IPS-NIHi7 (cell line): ENCODE measurements at regions not wholly inside any gene's neighbourhood (a gene's known extent, or its start where the extent isn't known, plus 50 kb on each side); places are given as distances from the start of the nearest gene placed in this dataset.
"Not testable (repeated sequence)": the region's sequence is repeated elsewhere in the genome, so short reads cannot be mapped to it uniquely, and the experiment has no call there.

Experiments
- DNase-seq: peaks from one replicate; pipeline ENCODE4 v3.0.0; 2012; ENCODE audit warnings: mixed read lengths; ENCODE audit errors: extremely low spot score

DNA sequence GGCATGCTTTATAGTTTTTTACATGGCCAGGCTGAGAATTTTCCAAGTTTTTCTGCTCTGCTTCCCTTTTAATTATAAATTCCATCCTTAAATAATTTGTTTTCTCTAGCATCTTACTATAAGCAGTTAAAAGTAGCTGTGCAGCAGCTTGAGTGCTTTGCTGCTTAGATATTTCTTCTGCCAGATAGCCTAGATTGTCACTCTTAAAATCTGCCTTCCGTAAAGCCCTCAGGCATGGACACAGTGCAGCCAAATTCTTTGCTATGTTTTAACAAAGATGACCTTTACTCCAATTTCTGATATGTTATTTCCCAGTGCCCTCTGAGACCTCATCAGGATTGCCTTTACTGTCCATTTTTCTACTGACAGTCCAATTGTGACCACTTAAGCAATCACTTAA is 92.6 kb upstream of the SGK1 start:
- DNase-seq = no peak

DNA sequence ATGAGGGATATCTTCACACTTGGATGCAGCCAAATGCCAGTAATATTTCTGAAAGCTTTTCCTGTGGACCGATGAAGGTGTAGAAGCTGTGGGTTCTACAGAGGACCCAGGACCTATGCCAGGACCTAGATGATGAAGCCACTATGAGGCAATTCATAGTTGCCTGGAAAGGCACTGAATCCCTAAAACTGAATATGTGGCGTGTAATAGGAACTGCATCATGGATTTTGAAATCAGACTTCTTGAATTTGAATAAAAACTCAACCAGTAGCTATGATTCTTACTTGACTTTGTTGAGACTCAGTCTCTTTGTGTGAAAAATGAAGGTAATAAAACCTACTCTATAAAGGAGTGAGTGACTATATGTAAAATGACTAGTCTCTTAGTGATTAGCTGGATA is 89.9 kb upstream of the SGK1 start:
- DNase-seq = no peak

DNA sequence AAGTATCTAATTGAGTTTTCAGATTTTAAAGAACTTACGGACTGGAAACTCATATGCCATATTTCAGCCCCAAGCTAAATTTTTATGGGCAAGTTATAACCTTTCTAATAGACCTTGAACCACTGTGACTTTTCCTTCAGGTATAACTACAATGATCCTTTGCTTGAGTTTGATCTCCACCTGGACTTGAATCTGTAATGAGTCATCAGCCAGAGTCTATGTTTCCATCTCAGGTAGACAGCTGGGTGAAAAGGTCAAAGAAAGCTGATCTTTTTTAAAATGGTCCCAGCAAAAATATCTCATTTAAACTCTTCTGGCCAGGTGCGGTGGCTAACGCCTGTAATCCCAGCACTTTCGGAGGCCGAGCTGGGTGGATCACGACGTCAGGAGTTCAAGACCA is 88.4 kb upstream of the SGK1 start:
- no peak for DNase-seq

DNA sequence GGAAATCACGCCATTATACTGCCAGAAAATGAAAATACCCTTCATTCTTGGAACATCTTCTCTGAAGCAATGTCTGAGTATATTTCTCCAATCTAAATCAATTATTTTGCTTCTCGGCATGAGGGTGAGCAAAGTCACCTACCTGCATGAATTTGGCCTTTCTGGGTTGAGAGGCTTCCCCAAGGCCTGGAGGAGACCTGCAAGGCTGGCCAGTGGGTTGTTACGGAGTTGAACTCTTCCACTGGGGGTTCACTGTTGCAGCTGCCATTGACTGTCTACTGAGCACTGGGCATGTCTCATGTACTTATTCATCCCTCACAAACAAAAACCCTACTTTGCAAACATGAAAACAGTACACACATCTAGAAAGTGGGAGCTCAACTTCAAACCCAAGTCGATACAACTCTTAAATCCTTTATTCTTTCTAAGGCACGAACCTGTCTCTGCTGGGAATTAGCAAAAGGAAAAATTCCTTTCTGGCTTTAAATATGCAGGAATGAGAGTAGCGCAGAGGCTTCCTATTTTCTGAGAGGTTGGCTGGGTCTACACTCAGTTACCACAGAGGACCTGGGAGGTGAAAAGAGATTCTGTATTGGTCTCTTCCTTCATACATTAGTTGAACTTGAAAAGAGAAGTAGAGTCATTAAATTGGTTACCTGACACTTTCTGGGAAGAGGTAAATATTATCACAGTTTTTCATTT is 87.6 kb upstream of the SGK1 start:
- no peak for DNase-seq

DNA sequence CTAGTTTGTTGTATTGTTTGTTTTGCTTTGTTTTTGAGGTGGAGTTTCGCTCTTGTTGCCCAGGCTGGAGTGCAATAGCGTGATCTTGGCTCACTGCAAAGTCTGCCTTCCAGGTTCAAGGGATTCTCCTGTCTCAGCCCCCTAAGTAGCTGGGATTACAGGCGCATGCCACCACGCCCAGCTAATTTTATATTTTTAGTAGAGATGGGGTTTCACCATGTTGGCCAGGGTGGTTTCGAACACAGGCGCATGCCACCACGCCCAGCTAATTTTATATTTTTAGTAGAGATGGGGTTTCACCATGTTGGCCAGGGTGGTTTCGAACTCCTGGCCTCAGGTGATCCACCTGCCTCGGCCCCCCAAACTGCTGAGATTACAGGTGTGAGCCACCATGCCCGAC is 85.4 kb upstream of the SGK1 start:
- DNase-seq = not testable (repeated sequence)

DNA sequence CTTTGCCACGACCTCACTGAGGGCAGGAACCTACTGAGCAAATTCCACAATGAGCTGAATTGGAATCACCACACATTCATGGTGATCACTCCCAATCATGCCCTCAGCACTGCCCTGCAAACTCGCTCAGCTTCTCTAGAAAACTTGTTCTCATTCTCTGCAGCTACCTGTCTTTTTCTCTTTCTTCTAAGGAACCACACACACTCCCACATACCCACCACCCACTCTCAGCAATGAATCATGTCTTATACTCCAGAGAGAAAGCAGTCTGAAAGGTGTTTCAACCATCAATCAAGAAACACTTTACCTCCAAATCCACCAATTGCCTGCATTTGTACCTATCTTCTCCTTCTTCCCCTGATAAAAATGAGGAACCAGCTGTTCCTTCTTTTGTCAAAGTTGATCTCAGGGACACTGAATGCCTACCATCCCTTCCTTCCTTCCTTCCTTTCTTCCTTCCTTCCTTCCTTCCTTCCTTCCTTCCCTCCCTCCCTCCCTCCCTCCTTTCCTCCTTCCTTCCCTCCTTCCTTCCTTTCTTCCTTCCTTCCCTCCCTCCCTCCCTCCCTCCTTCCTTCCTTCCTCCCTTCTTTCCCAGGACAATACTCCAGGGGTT is 84.6 kb upstream of the SGK1 start:
- DNase-seq = no peak

DNA sequence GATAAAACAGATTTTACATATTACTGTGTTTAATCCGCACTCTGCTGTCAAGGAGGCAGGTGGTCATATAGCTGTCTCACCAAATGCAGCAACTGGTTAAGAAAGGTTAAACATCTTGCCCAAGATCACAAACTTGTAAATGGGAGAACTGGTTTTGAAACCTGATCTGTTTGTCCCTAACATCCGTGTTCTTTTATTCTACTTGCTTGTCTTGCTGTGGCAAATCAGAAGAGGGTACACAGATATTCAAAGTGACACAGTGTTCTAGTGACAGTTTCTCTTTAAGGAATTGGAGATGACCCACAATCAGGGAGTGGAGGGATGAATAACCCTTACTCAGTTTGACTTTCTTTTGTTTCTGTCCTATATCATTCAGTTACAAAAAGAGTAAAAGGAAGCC is 83.0 kb upstream of the SGK1 start:
- DNase-seq = no peak

DNA sequence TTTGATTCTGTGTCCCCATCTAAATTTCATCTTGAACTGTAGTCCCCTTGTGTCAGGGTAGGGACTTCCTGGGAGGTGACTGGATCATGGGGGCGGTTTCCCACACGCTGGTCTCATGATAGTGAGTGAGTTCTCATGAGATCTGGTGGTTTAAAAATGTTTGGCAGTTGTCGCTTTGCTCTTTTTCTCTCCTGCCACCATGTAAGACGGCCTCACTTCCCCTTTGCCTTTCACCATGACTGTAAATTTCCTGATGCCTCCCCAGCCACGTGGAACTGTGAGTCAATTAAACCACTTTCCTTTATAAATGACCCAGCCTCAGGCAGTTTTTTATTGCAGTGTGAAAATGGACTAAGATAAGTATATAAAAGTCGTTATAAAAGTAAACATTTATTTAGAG is 80.5 kb upstream of the SGK1 start:
- DNase-seq = no peak

DNA sequence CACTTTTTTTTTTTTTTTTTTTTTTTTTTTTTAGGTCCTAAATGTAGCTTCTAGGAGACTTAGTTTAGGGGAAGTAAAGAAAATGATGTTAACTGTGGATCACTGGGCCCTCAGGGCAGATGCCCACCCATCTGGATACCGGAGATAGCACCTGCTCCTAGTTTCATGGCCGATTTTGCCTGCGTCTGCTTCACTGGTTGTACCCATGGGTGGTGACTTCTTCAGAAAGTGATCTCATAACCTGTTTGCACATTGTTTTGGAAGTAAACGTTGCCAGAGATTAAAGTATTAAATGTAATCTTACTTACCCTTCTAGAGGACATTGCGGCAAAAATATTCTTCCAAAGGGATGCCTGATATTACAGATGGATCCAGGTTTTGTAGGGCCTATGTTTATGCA is 79.8 kb upstream of the SGK1 start:
- DNase-seq = no peak

DNA sequence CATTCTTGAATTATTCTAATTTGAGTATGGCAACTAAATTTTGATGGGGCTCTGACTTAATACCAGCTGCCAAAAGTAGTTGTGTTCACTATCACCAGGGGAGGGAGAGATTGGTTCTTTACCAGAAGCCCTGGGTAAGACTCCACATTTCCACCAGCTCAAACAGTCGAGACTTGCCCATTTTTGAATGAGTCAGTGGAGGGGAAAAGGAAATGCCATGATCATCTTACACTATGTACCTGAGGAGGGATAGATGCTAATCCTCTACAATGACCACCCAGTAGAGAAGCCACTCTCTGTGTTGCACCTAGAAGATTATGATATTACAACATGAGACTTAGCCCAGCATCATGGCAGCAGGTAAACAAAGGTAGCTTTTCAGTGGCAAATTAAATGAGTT is 77.0 kb upstream of the SGK1 start:
- DNase-seq = no peak

DNA sequence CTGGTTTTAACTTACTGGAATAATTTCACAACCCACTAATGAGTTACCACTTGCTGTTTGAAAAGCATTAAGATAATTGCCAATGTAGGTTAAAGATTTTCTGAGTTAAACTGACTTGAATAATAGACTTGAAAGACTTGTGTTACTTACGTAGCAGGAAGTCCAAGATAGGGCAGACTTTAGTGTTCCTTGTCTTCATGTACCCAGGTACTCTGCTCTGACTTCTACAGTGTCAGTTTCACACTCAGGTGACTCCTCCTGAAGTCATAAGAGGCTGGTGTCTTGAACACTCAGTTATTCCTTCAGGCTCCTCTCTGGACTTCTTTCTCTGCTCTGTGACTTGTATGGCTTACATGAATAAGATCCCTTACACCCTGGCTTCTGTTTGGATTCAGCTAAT is 76.3 kb upstream of the SGK1 start:
- DNase-seq = no peak

DNA sequence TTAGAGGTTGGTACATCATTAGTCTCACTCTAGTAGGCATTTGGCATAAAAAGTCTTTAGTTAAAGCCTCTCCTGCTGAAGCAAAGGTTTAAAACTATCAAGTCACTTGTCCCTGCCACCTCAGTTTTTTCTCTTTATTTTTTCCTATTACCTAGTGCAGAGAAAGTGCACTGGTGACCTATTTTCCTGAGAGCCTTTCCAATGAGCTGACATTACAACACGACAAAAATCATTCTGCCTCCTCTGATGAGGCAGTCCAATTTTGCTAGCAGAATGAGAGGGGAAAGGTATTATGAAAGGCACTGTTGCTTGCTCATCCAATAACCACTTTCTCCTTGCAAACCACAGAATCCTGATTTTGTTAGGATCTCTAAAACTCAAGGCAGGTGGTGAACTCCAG is 73.3 kb upstream of the SGK1 start:
- no peak for DNase-seq

DNA sequence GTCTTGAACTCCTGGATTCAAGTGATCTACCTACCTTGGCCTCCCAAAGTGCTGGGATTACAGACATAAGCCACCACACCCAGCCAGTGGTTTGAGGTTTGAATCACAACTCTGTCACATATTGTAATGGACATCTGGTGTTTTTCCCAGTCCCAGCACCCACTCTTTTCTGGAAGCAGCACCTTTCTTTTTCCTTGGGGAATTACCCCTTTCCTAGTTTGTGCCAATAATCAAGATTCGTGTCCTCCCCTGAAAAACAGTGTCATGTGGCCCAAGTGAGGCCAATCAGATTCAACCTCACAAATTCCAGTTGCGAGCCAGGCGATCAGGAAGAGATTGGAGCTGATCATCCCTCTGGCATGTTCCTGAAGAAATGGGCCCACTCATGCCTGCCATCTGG is 71.7 kb upstream of the SGK1 start:
- no peak for DNase-seq

DNA sequence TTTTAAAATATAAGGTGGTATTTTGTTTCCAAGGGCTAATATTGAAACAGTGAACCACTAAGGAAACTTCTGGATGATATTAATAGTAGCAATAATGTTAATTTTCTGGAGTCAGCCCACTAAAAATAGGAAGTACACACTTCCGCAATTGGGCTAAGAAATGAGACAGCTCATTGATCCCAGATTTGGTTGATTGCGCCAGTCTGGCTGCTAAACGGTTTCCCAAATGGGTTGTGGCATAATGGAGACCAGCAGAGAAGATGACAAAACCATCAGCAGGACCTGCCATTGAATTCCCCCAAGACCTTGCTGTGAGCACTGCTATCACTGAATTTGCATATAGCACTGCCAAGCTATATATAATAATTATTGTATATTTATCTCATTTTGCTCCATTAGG is 71.2 kb upstream of the SGK1 start:
- DNase-seq = no peak

DNA sequence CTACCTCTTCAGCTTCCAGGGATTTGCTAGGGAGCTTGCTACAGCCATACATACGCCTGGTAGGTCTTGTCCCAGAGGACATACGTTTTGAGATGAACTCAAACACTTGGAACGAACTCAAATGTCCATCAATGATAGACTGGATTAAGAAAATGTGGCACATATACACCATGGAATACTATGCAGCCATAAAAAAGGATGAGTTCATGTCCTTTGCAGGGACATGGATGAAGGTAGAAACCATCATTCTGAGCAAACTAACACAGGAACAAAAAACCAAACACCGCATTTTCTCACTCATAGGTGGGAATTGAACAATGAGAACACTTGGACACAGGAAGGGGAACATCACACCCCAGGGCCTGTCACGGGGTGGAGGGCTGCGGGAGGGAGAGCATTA is 68.6 kb upstream of the SGK1 start:
- not testable (repeated sequence) for DNase-seq

DNA sequence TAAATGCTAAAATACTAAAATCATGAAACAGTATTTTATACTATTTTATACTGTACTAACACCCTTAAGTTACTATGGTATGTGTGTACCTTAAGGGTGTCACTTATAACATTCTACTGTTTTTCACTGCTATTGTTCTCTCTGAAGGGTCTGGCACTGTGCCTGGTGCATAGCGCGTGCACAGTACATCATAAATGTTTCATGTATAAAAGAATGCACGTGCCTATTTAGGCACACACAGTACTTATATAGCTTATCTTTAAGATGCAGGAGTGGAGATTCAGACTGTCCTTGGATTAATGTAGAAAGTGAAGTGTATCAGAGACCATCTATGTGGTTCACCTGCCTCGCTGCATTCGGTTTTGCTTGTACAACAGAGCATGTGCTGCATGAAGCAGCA is 64.0 kb upstream of the SGK1 start:
- no peak for DNase-seq

DNA sequence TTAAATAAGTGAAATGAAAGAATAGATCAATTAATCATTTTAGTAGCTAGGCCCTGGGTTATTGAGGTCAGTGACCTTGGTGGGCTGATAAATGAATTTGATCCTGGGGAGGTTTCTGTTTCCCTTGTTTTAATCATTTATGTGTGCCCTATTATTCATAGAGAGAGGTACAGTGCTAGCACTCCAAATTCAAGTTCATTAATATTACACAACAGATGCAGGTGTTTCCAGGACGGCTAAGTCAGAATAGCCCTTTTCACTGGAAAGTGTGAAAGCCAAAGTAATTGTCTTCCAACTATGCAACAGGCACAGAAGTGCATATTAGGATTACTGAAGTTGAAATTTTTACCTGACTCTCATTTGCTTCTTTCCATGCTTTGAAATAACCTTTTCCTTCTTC is 61.7 kb upstream of the SGK1 start:
- DNase-seq = no peak

DNA sequence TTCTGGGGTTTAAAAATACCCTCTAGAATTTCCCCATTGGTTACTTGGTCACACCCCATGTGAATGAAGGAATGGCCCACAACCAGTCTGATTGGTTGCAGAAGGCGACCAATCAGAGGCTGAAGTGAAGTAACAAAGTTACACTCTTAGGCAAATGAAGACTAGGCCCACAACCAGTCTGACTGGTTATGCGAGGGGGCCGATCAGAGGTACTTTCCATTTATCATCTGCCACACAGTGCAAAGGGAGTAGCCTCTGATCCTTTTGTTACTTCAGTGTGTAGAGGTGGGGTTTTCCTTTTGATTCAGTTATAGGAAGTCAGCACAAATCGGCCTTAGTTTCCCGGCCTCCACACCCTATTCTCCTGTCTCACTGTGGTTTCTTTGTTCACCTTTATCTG is 61.2 kb upstream of the SGK1 start:
- peak; percentile 37 for DNase-seq

DNA sequence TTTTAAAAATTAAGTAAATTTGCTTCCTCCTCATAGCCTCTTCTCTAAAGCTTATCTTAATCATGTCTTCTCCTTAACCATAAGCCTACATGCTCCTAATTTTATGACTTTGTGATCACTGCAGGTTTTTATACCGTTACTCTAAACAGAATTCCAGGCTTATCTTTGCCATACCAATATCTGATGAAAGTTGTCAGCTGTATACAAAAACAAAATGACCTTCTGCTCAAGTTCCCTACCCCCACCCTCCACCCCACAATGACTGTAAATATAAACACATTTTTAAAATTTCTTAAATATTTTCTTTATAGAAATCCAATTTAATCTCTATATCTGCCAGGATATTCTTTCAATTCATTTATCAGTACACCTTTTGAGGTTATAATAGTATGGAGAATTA is 60.5 kb upstream of the SGK1 start:
- no peak for DNase-seq

DNA sequence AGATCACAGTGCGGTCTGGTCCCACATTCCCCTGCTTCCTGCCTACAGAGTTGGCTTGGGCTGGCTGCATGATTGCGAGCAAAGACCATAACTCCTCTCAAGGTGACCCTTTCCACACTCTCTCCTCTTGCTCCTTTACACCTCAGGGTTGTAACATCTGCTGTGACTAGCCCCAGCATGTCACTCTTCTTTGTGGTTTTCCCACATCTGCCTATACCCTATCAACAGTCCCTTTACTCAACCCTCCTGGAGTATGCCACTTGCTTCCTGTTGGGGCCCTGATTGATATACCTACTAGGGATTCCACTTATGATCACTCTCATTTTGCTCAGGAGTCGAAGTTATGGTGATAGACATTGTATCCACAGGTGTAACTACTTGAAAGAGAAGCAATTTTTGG is 58.9 kb upstream of the SGK1 start:
- no peak for DNase-seq

DNA sequence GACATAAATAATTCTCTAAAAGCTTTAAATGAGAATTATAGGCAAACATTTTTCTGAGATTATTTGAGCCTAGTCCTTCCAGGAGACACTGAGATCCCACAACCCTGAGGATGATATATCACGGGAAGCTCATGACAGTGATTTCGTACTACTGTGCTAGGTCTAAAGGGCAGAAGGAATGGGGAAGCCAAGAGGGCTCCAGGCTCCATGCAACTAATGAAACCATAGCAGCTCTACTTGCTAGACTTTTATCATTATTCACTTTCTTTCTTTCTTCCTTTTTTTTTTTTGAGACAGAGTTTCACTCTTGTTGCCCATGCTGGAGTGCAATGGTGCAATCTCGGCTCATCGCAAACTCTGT is 57.3 kb upstream of the SGK1 start:
- no peak for DNase-seq

DNA sequence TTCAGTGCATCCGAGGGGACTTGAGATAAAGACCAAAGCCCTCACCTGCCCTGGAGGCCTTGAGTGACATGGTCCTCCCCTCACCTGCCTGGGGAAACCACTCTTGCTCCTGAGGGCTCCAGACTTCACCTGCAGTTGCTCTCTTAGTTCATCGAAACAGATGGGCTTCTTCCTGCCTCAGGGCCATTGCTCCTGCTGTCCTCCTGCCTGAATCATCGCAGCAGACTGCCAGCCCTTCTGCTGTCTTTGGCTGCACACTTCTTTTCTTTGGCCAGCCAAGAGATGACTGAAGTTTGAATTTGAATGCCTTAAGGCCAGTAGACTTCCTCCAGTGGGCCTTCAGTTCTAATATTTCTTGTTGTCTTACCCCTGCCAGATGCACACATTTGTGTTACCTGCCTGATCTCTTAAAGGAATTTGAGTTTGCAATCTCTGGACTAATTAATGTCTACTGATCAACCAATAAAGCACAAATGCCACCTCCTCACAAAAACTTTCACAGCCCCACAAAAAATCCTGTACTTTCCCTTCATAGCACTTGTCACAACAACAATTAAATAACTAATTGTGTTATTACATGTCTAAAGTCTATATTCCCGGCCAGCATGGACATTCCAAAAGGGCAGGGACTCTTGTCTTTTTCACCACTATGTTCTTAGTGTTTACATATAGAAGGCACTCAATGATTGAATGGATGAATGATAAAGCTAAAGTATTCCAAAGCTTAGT is 56.7 kb upstream of the SGK1 start:
- no peak for DNase-seq

DNA sequence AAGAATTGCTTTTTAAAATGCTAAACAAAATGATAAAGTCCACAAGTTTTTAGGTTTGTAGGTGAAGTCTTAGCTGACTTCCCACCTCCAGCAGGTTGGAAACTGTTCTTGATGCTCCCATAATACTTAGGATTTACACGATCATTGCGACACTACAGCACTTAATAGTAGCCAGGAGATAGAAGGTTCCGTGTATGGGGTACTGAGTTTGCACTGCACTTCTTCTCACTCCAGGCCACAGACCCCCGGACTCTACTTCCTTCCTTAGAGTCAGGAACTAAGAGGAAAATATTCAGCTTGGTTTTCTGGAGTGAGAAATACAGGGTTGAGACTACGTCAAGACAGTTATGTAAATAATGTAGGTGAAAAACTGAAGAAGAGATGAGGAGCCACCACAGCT is 56.1 kb upstream of the SGK1 start:
- no peak for DNase-seq
